Esophagus squamous epithelium (tissue), 5 donors: ENCODE measurements at regions not wholly inside any gene's neighbourhood (a gene's known extent, or its start where the extent isn't known, plus 50 kb on each side); places are given as distances from the start of the nearest gene placed in this dataset.
"Not testable (repeated sequence)": the region's sequence is repeated elsewhere in the genome, so short reads cannot be mapped to it uniquely, and the experiment has no call there.

ENCODE experiments used
- DNase-seq: peaks from one replicate; lab custom pipeline; 2025; lab: John Stamatoyannopoulos, UW
- H3K27ac ChIP-seq, 4 donors: fragments of 200-600 bp; sonication (generic); one replicate each; pipeline ENCODE4 v1.5.1; 2016 to 2019; ENCODE audit warnings: mild to moderate bottlenecking in 1 of 4
- H3K27me3 ChIP-seq, 4 donors: fragments of 200-600 bp; sonication (generic); 1 replicate in 3 of 4; 2 replicates in 1 of 4; pipeline versions ENCODE4 v1.5.1 to v1.6.0; 2017 to 2021; ENCODE audit warnings: antibody characterized with exemption in 1 of 4
- H3K36me3 ChIP-seq, 3 donors: fragments of 200-600 bp; sonication (generic); one replicate each; pipeline ENCODE4 v1.5.1; 2016 to 2019
- H3K4me1 ChIP-seq, 3 donors: fragments of 200-600 bp; sonication (generic); one replicate each; pipeline ENCODE4 v1.5.1; 2017 to 2019
- H3K4me3 ChIP-seq, 4 donors: fragments of 200-600 bp; sonication (generic); 1 replicate in 3 of 4; 2 replicates in 1 of 4; pipeline ENCODE4 v1.5.1; 2016 to 2019; ENCODE audit warnings: mild to moderate bottlenecking in 2 of 4, moderate library complexity in 1 of 4
- H3K9me3 ChIP-seq, 3 donors: fragments of 200-600 bp; sonication (generic); one replicate each; pipeline ENCODE4 v1.5.1; 2016 to 2019
- CTCF ChIP-seq, 6 experiments: fragments of 450-650 bp in 4 of 6; fragments of 200-600 bp in 2 of 6; sonication (generic) in 2 of 6; IDR thresholded peaks; one replicate each; pipeline ENCODE4 v1.5.1; 2016 to 2019; ENCODE audit warnings: antibody characterized with exemption in 6 of 6, mild to moderate bottlenecking in 4 of 6, moderate library complexity in 4 of 6
- POLR2A ChIP-seq, 4 donors: fragments of 450-650 bp; IDR thresholded peaks; one replicate each; pipeline ENCODE4 v1.6.1; 2017; ENCODE audit warnings: antibody characterized with exemption in 4 of 4, mild to moderate bottlenecking in 4 of 4, moderate library complexity in 3 of 4
- WGBS, 2 donors: methylation state at CpG; one replicate each; pipeline ENCODE4 v1.1.5; 2018; 5-methylcytosine and 5-hydroxymethylcytosine counted together
- intact Hi-C: fragments of 100-400 bp; cut with DNase I; formaldehyde crosslinking; loops from one replicate; pipeline ENCODE4 v1.15.0; 2022
- donor health status: DM: yes; HTN: yes; CAD: no.

DNA sequence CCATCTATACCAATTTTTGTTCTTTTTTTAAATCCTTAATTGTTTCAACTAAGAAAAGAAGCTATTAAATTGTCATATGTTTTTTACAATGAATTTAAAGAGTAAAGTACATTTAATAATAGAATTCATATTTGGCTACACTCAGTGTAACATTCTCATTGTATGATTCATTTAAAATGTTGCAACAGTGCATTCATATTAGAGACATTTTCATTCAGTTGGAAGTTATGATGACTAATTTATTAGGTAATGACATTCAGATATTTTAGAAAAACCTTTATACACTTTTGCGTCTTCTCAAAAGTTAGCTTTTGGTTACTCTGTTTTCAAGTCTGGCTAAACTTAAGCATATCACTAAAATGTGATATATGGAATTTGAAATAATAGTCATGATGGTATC is 887.5 kb upstream of the NRXN1 start:
- H3K4me1 ChIP-seq = no peaks in the 10 kb centered on the region
- DNase-seq = no peak
- TF ChIP-seq POLR2A (IDR thresholded peaks at IDR 0.05) (no peak), CTCF (IDR thresholded peaks at IDR 0.05) (no peak)
- intact Hi-C loops = no loop called here
- peaks cover 0 to 3% (median 0%) of the 10 kb centered on the region in 3 donors for H3K9me3 ChIP-seq
- no peaks in the 10 kb centered on the region for H3K36me3 ChIP-seq
- H3K4me3 ChIP-seq = no peak overlapping the region
- WGBS, 2 donors = 71 to 86% methylated on average over 1 of the region's 1 CpG
- H3K27me3 ChIP-seq = no peaks in the 10 kb centered on the region
- no peak overlapping the region for H3K27ac ChIP-seq

- no peak for DNase-seq
Observed at GRCh38 chr2:51918113-51918512, 886.2 kb upstream of the NRXN1 start.

DNA sequence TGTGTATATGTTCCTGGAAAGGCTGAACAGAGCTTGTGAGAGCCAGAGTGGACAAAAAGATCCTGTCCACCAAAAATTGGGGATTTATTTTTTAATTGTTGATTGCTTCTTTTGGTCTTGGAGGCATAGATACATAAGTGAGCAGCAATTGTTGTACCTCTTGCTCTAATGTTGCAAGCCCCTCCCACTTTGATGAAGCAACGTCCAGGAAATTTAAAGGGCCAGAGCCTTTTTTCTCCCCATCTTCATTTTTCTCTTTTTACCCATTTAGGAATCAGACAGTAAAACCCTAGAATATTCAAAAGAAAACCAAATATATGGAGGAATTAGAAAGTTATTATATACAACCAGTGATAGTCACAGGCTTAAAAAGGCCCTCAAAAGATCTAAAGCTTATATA is 871.8 kb upstream of the NRXN1 start:
- intact Hi-C loops = no loop called here
- Histone ChIP-seq H3K36me3 (no peaks in the 10 kb centered on the region), H3K4me1 (no peaks in the 10 kb centered on the region), H3K9me3 (peaks cover 0 to 5% (median 0%) of the 10 kb centered on the region in 3 donors), H3K27me3 (no peaks in the 10 kb centered on the region), H3K4me3 (no peak overlapping the region), H3K27ac (no peak overlapping the region)
- no peak for DNase-seq
- WGBS, 2 donors = 29 to 41% methylated on average over 1 of the region's 1 CpG
- TF ChIP-seq POLR2A (IDR thresholded peaks at IDR 0.05) (no peak), CTCF (IDR thresholded peaks at IDR 0.05) (no peak)

More at GRCh38 chr2:51918113-51918512, 886.2 kb upstream of the NRXN1 start:
- H3K4me3 ChIP-seq = no peak overlapping the region
- no peak overlapping the region for H3K27ac ChIP-seq
- WGBS, 2 donors = 78 to 80% methylated on average over 3 of the region's 3 CpGs
- TF ChIP-seq POLR2A (IDR thresholded peaks at IDR 0.05) (no peak), CTCF (IDR thresholded peaks at IDR 0.05) (no peak)
- intact Hi-C loops = no loop called here
- peaks cover 0 to 3% (median 0%) of the 10 kb centered on the region in 3 donors for H3K9me3 ChIP-seq
- no peaks in the 10 kb centered on the region for H3K27me3 ChIP-seq
- no peaks in the 10 kb centered on the region for H3K4me1 ChIP-seq
- H3K36me3 ChIP-seq = no peaks in the 10 kb centered on the region

GRCh38 chr2:51899643-51900042 is 867.7 kb upstream of the NRXN1 start:
- no peaks in the 10 kb centered on the region for H3K27me3 ChIP-seq
- H3K36me3 ChIP-seq = no peaks in the 10 kb centered on the region
- DNase-seq = no peak
- no peak overlapping the region for H3K27ac ChIP-seq
- no peaks in the 10 kb centered on the region for H3K4me1 ChIP-seq
- no peak for TF ChIP-seq CTCF (IDR thresholded peaks at IDR 0.05)
- no peak for TF ChIP-seq POLR2A (IDR thresholded peaks at IDR 0.05)
- H3K9me3 ChIP-seq = peaks cover 0 to 5% (median 0%) of the 10 kb centered on the region in 3 donors
- intact Hi-C loops = no loop called here
- H3K4me3 ChIP-seq = no peak overlapping the region

DNA sequence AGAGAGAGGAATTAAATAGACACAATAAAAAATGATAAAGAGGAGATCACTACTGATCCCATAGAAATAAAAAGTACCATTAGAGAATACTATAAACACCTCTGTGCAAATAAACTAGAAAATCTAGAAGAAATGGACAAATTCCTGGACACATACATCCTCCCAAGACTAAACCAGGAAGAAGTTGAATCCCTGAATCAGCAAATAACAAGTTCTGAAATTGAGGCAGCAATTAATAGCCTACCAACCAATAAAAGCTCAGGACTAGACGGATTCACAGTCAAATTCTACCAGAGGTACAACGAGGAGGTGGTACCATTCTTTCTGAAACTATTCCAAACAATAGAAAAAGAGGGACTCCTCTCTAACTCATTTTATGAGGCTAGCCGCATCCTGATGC is 862.7 kb upstream of the NRXN1 start:
- 63 to 74% methylated on average over 3 of the region's 3 CpGs for WGBS, 2 donors
- H3K4me3 ChIP-seq, H3K27ac ChIP-seq, H3K4me1 ChIP-seq, DNase-seq, H3K27me3 ChIP-seq, intact Hi-C loops, H3K36me3 ChIP-seq: not testable (repeated sequence)
- peaks cover 0 to 14% (median 0%) of the 10 kb centered on the region in 3 donors for H3K9me3 ChIP-seq

- intact Hi-C loops = no loop called here
- Histone ChIP-seq H3K4me3 (no peak overlapping the region), H3K27me3 (no peaks in the 10 kb centered on the region), H3K4me1 (no peaks in the 10 kb centered on the region), H3K27ac (no peak overlapping the region), H3K36me3 (no peaks in the 10 kb centered on the region), H3K9me3 (peaks cover 0 to 14% (median 0%) of the 10 kb centered on the region in 3 donors)
- 31 to 36% methylated on average over 1 of the region's 1 CpG for WGBS, 2 donors
- DNase-seq = no peak
- TF ChIP-seq CTCF (IDR thresholded peaks at IDR 0.05) (no peak), POLR2A (IDR thresholded peaks at IDR 0.05) (no peak)
Observed at GRCh38 chr2:51888120-51888519, 856.2 kb upstream of the NRXN1 start.
